HG03460 (cell line): ENCODE measurements at regions not wholly inside any gene's neighbourhood (a gene's known extent, or its start where the extent isn't known, plus 50 kb on each side); places are given as distances from the start of the nearest gene placed in this dataset.

Experiments used
- ATAC-seq: cut with Tn5 transposase; IDR thresholded peaks from one replicate; pipeline ENCODE4 v1.9.1; 2021; ENCODE audit not compliant: unreplicated experiment

- no peak for ATAC-seq
These were observed 59.4 kb upstream of the KHDRBS2 start for GRCh38 chr6:62345446-62345845.

GRCh38 chr6:62344850-62345249, 58.8 kb upstream of the KHDRBS2 start:
- no peak for ATAC-seq

DNA sequence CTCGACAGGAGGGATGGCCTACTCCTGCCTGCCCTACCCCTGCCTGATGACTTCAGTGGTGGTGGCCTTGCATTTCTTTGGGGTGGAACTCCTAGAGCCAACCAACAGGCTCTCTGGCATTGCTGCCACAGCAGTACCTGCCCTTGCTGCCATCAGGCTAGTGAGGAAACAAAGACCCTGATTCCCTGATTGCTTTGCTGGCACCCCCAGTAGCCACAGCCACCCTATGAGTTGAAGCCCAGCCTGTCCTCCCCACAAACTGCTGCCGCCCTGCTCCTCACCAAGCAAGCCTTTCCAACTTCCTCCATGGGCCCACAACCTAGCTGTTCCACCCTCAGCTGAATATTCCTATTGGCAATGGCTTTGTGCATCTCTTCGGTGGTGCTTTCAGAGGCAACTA, 52.5 kb upstream of the KHDRBS2 start:
- no peak for ATAC-seq
